Tibial nerve (tissue), 4 donors: ENCODE measurements at regions not wholly inside any gene's neighbourhood (a gene's known extent, or its start where the extent isn't known, plus 50 kb on each side); places are given as distances from the start of the nearest gene placed in this dataset.

Source experiments
- DNase-seq, 2 donors: peaks; one replicate each; pipeline ENCODE4 v3.0.0-alpha.2; 2019; ENCODE audit warnings: low spot score in 2 of 2
- H3K27ac ChIP-seq, 4 donors: fragments of 200-600 bp; sonication (generic) in 3 of 4; one replicate each; pipeline ENCODE4 v1.5.1; 2017 to 2019; ENCODE audit warnings: mild to moderate bottlenecking in 1 of 4
- H3K27me3 ChIP-seq, 2 donors: fragments of 200-600 bp; sonication (generic) in 1 of 2; one replicate each; pipeline versions ENCODE4 v1.5.1 to v1.6.0; 2017 to 2019
- H3K36me3 ChIP-seq, 3 donors: fragments of 200-600 bp; sonication (generic); one replicate each; pipeline ENCODE4 v1.5.1; 2018 to 2019
- H3K4me1 ChIP-seq, 4 donors: fragments of 200-600 bp; sonication (generic) in 3 of 4; one replicate each; pipeline ENCODE4 v1.5.1; 2017 to 2019
- H3K4me3 ChIP-seq, 4 donors: fragments of 200-600 bp; sonication (generic) in 3 of 4; one replicate each; pipeline ENCODE4 v1.5.1; 2017 to 2019; ENCODE audit warnings: mild to moderate bottlenecking in 1 of 4, moderate library complexity in 1 of 4
- H3K9me3 ChIP-seq, 4 donors: fragments of 200-600 bp; sonication (generic) in 3 of 4; one replicate each; pipeline ENCODE4 v1.5.1; 2017 to 2019
- CTCF ChIP-seq, 5 experiments: fragments of 200-600 bp in 3 of 5; fragments of 450-650 bp in 2 of 5; sonication (generic) in 3 of 5; IDR thresholded peaks; one replicate each; pipeline ENCODE4 v1.5.1; 2016 to 2019; ENCODE audit warnings: antibody characterized with exemption in 5 of 5, mild to moderate bottlenecking in 3 of 5, moderate library complexity in 2 of 5
- EP300 ChIP-seq, 2 donors: sonication (generic); formaldehyde crosslinking; IDR thresholded peaks; one replicate each; pipeline ENCODE4 v1.6.1; 2017; ENCODE audit warnings: antibody characterized with exemption in 2 of 2, mild to moderate bottlenecking in 1 of 2
- POLR2A ChIP-seq, 2 donors: fragments of 450-650 bp; IDR thresholded peaks; one replicate each; pipeline ENCODE4 v1.6.1; 2017; ENCODE audit warnings: antibody characterized with exemption in 2 of 2, mild to moderate bottlenecking in 2 of 2, moderate library complexity in 2 of 2
- WGBS, 2 donors: methylation state at CpG; one replicate each; pipeline ENCODE4 v1.1.5; 2018; 5-methylcytosine and 5-hydroxymethylcytosine counted together

DNA sequence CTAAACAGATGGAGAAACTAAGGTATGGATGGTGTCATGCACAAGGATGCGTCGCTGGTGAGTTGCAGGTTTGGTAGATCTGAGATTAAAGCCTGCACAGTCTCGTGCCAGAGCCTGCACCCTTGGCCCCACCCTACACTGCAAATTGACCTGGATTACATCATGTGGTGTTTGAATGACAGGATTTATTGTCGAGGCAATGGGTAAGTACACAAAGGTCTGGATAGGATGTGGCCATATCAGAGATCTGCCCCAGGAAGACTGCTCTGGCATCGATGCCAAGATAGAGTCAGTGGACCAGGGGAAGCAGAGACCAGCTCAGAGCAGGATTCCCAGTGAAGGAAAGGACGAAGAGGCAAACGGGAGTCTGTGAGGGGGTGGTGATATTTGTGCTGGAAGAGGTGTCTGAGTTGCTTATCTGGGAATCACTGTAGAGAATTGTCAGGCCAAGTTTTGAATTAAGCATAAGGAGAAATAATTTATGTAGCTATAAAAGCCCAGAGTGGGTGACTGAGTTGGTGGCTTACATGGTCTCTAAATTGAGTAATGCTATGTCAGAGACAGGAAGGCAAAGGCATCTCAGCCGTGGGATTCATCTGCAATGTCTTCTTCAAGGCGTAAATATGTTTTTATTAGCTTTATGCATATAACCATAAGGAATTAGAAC, 499.6 kb upstream of the B3GAT1 start:
- H3K27me3 ChIP-seq, result no peaks in the 10 kb centered on the region
- no peak overlapping the region for H3K27ac ChIP-seq
- no peaks in the 10 kb centered on the region for H3K9me3 ChIP-seq
- H3K4me3 ChIP-seq, result no peak overlapping the region
- no peaks in the 10 kb centered on the region for H3K4me1 ChIP-seq
- no peaks in the 10 kb centered on the region for H3K36me3 ChIP-seq
- no peak for DNase-seq
- no peak for TF ChIP-seq EP300 (IDR thresholded peaks at IDR 0.05)
- TF ChIP-seq POLR2A (IDR thresholded peaks at IDR 0.05), result no peak
- no peak for TF ChIP-seq CTCF (IDR thresholded peaks at IDR 0.05)
- WGBS, 2 donors, result 71 to 79% methylated on average over 9 of the region's 9 CpGs

DNA sequence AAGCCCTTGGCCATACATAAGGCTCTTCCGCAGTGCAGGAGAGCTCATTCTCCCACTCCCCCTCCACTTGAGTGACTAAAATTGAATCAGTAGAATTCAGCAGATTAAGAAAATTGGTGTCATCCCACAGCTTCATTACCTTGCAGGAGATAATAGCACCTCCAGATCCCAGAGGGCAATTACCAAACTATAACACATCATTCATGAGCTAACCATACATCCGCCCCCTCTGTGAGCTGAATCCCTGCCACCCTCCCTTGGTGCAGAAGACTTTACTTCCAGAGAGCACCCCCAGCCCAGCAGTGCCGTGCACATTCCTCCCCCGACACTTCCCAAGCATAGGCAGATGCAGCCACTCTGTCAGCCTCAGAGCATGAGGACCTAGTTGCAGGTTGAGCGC, 496.5 kb upstream of the B3GAT1 start:
- Histone ChIP-seq H3K9me3 (no peaks in the 10 kb centered on the region), H3K4me1 (peaks cover 0 to 13% (median 0%) of the 10 kb centered on the region in 4 donors), H3K27ac (no peak overlapping the region), H3K27me3 (peaks cover 0 to 6% of the 10 kb centered on the region in 2 donors), H3K36me3 (no peaks in the 10 kb centered on the region), H3K4me3 (no peak overlapping the region)
- WGBS, 2 donors, result 81 to 82% methylated on average over 5 of the region's 5 CpGs
- no peak for TF ChIP-seq CTCF (IDR thresholded peaks at IDR 0.05)
- TF ChIP-seq EP300 (IDR thresholded peaks at IDR 0.05), result no peak
- TF ChIP-seq POLR2A (IDR thresholded peaks at IDR 0.05), result no peak
- no peak for DNase-seq

DNA sequence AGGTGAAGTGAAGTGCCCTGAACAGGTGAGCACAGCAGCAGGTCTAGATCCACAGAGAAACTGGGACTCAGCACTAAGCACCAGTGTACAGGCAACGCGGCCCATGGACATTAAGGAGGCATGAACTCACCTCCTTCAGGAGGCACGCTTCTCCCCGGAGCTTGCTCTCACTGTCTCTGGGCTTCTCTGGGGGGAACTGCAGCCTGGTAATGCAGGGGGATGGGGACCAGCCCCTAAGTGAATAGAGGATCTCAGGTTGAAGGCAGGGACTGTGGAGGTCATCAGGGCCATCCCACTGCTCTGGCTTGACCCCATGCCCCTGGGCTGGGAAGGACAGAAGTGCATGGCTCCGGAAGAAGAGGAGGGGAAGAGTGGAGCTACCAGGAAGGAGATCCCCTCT, 495.6 kb upstream of the B3GAT1 start:
- WGBS, 2 donors, result 84 to 93% methylated on average over 3 to 5 of the region's 5 CpGs
- no peaks in the 10 kb centered on the region for H3K36me3 ChIP-seq
- H3K4me3 ChIP-seq, result no peak overlapping the region
- peaks cover 0 to 6% of the 10 kb centered on the region in 2 donors for H3K27me3 ChIP-seq
- no peak for DNase-seq
- no peak overlapping the region for H3K27ac ChIP-seq
- TF ChIP-seq EP300 (IDR thresholded peaks at IDR 0.05) (no peak), CTCF (IDR thresholded peaks at IDR 0.05) (no peak), POLR2A (IDR thresholded peaks at IDR 0.05) (no peak)
- H3K4me1 ChIP-seq, result peaks cover 0 to 13% (median 0%) of the 10 kb centered on the region in 4 donors
- no peaks in the 10 kb centered on the region for H3K9me3 ChIP-seq

- no peak for TF ChIP-seq CTCF (IDR thresholded peaks at IDR 0.05)
- TF ChIP-seq POLR2A (IDR thresholded peaks at IDR 0.05), result no peak
- no peak for TF ChIP-seq EP300 (IDR thresholded peaks at IDR 0.05)
- no peak overlapping the region for H3K27ac ChIP-seq
- no peak for DNase-seq
- H3K4me3 ChIP-seq, result no peak overlapping the region
- no peaks in the 10 kb centered on the region for H3K36me3 ChIP-seq
- H3K9me3 ChIP-seq, result no peaks in the 10 kb centered on the region
- peaks cover 0 to 13% (median 0%) of the 10 kb centered on the region in 4 donors for H3K4me1 ChIP-seq
- WGBS, 2 donors, result 75 to 78% methylated on average over 19 of the region's 19 CpGs
- peaks cover 0 to 6% of the 10 kb centered on the region in 2 donors for H3K27me3 ChIP-seq
Measured at GRCh38 chr11:134906356-134906955, 494.4 kb upstream of the B3GAT1 start.

DNA sequence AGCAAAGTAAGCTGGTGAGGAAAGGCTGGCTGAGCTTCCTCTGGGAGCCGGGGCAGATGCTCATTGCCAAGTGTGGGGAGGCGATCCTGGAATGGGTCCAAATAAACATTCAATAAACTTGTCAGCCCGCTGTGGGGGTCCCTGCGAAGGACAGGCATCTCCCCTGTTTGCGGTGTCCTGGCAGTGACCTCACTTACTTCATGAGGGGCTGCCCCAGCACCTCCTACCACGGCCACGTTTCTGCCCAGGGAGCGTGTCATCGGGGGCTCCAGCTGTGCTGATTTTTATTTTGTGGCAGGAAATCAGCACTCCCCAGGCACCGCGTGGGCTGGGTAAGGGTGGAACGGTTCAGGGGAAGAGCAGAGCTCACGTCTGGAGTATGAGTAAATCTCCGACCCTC, 493.9 kb upstream of the B3GAT1 start:
- Histone ChIP-seq H3K4me1 (peaks cover 0 to 13% (median 0%) of the 10 kb centered on the region in 4 donors), H3K9me3 (no peaks in the 10 kb centered on the region), H3K36me3 (no peaks in the 10 kb centered on the region), H3K4me3 (no peak overlapping the region), H3K27me3 (peaks cover 0 to 6% of the 10 kb centered on the region in 2 donors), H3K27ac (no peak overlapping the region)
- 27 to 28% methylated on average over 14 of the region's 14 CpGs for WGBS, 2 donors
- TF ChIP-seq CTCF (IDR thresholded peaks at IDR 0.05), result no peak
- TF ChIP-seq POLR2A (IDR thresholded peaks at IDR 0.05), result no peak
- TF ChIP-seq EP300 (IDR thresholded peaks at IDR 0.05), result no peak
- DNase-seq, result no peak
